Astrocyte (in vitro differentiated cells and primary cell): ENCODE measurements at regions not wholly inside any gene's neighbourhood (a gene's known extent, or its start where the extent isn't known, plus 50 kb on each side); places are given as distances from the start of the nearest gene placed in this dataset.
A peak's percentile ranks its signal among the peaks of the same experiment; 100 is the strongest.

Experiments used
- DNase-seq: peaks from one replicate; pipeline ENCODE4 v3.0.0-alpha.2; 2010; ENCODE audit warnings: low read depth
- FAIRE-seq: peaks from 2 replicates; lab custom pipeline; 2011; peaks lifted over from hg19 to GRCh38; lab: Jason Lieb, UNC
- H2AFZ ChIP-seq: 2 replicates; pipeline ENCODE4 v1.6.0; 2012; ENCODE audit warnings: low read depth, low read length, inconsistent platforms
- H3K27ac ChIP-seq: 2 replicates; pipeline ENCODE4 v1.5.1; 2011; ENCODE audit warnings: low read depth, low read length, inconsistent platforms
- H3K27me3 ChIP-seq: 2 replicates; pipeline ENCODE4 v1.6.0; 2011; ENCODE audit warnings: low read length, inconsistent platforms; ENCODE audit not compliant: insufficient read depth
- H3K36me3 ChIP-seq: 2 replicates; pipeline ENCODE4 v1.5.1; 2011; ENCODE audit warnings: low read length, inconsistent platforms; ENCODE audit not compliant: insufficient read depth
- H3K4me1 ChIP-seq: 2 replicates; pipeline ENCODE4 v1.5.1; 2011; ENCODE audit warnings: low read length, inconsistent platforms; ENCODE audit not compliant: insufficient read depth
- H3K4me2 ChIP-seq: 2 replicates; pipeline ENCODE4 v1.6.0; 2012; ENCODE audit warnings: low read length, inconsistent platforms
- H3K4me3 ChIP-seq: 2 replicates; pipeline ENCODE4 v1.5.1; 2011; ENCODE audit warnings: low read depth, mild to moderate bottlenecking, low read length, inconsistent platforms; ENCODE audit not compliant: insufficient read depth
- H3K79me2 ChIP-seq: 2 replicates; pipeline ENCODE4 v1.6.0; 2012; ENCODE audit warnings: mild to moderate bottlenecking, low read length, inconsistent platforms; ENCODE audit not compliant: insufficient read depth
- H3K9ac ChIP-seq: 2 replicates; pipeline ENCODE4 v1.6.0; 2012; ENCODE audit warnings: mild to moderate bottlenecking, low read length, inconsistent platforms
- H3K9me3 ChIP-seq: 2 replicates; pipeline ENCODE4 v1.5.1; 2012; ENCODE audit warnings: low read depth, mild to moderate bottlenecking, low read length, inconsistent platforms; ENCODE audit not compliant: insufficient read depth
- H4K20me1 ChIP-seq: 2 replicates; pipeline ENCODE4 v1.6.0; 2012; ENCODE audit warnings: low read length, inconsistent platforms; ENCODE audit not compliant: insufficient read depth
- H3K27ac Mint-ChIP-seq: one replicate; pipeline ENCODE4 v1.8.0; 2021; ENCODE audit warnings: mild to moderate bottlenecking, mixed read lengths; ENCODE audit not compliant: unreplicated experiment
- H3K27me3 Mint-ChIP-seq: one replicate; pipeline ENCODE4 v1.8.0; 2021; ENCODE audit warnings: low read depth, mixed read lengths; ENCODE audit not compliant: unreplicated experiment
- H3K36me3 Mint-ChIP-seq: one replicate; pipeline ENCODE4 v1.8.0; 2021; ENCODE audit warnings: low read depth, mixed read lengths; ENCODE audit not compliant: unreplicated experiment
- H3K4me1 Mint-ChIP-seq: one replicate; pipeline ENCODE4 v1.8.0; 2021; ENCODE audit warnings: low read depth, mixed read lengths; ENCODE audit not compliant: unreplicated experiment
- H3K4me3 Mint-ChIP-seq: one replicate; pipeline ENCODE4 v1.8.0; 2021; ENCODE audit warnings: mild to moderate bottlenecking, moderate library complexity, mixed read lengths; ENCODE audit not compliant: unreplicated experiment
- H3K9me3 Mint-ChIP-seq: one replicate; pipeline ENCODE4 v1.8.0; 2021; ENCODE audit warnings: mild to moderate bottlenecking, mixed read lengths; ENCODE audit not compliant: unreplicated experiment
- EZH2 ChIP-seq: IDR thresholded peaks from 2 replicates; pipeline ENCODE4 v1.6.1; 2012; ENCODE audit warnings: mild to moderate bottlenecking, low read length, inconsistent platforms; ENCODE audit not compliant: insufficient read depth
- TF ChIP-seq, protein P1 (sequence below): IDR thresholded peaks from 2 replicates; pipeline ENCODE4 v1.5.1; 2011; ENCODE audit warnings: low read depth, mild to moderate bottlenecking, inconsistent platforms, low read length, moderate library complexity; ENCODE audit not compliant: insufficient read depth

DNA sequence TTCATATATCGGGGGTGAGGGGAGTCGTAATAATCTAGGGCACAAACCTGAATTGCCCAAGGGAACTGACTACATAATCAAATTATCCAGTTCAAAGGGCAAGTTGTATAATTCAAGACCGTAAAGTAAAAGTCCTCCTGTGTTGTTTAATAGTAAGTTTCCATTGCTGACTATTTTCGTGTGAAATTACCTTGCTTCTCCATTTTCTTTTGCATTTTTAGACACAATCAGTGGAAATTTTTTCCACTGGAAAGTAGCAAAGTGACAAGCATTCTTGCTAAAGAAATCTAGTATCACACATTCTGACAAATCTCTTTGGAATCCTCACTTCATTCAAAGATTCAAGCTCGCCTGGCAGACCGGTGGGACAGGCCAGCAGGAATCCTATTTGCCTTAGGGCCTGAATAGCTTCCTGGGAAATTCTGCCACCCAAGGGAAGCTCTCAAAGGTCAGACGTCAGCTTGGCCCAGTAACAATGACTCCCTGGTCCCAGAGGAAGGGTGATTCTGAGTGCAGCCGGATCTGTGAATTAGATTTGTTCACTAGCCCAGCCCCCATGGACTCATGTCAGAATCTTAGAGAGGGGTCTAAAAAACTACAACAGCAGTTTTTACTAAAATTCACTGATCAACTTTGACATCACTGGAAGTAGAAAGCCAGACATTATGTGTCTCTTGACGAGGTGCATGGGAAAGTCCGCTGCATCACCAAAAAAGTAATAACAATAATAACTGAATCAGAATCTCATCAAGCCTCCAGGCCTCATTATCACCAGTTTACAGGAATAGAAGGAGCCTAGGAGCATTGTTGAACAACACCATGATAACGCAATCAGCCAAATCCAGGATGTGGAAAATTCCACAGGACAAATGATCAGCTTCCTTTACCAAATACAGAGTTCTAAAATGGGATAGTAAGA is 161.0 kb downstream of the SKIDA1 start:
- Mint-ChIP-seq H3K9me3 (peaks cover 2% of the 10 kb centered on the region), H3K4me1 (peaks cover 41% of the 10 kb centered on the region), H3K27me3 (no peaks in the 10 kb centered on the region), H3K27ac (peak overlapping the region; percentile 98), H3K36me3 (peaks cover 2% of the 10 kb centered on the region), H3K4me3 (peak overlapping the region; percentile 41)
- Histone ChIP-seq H2AFZ (peak overlapping the region; percentile 44), H3K36me3 (no peaks in the 10 kb centered on the region), H3K79me2 (no peaks in the 10 kb centered on the region), H3K9me3 (no peaks in the 10 kb centered on the region), H3K4me1 (peaks cover 24% of the 10 kb centered on the region), H3K27me3 (no peaks in the 10 kb centered on the region), H3K9ac (peak overlapping the region; percentile 57), H3K4me3 (no peak overlapping the region), H4K20me1 (no peaks in the 10 kb centered on the region), H3K4me2 (peak overlapping the region; percentile 69), H3K27ac (peak overlapping the region; percentile 90)
- FAIRE-seq (peak; percentile 73), DNase-seq (peak; percentile 77)
- TF ChIP-seq EZH2 = no peak
- TF ChIP-seq, protein P1, sequence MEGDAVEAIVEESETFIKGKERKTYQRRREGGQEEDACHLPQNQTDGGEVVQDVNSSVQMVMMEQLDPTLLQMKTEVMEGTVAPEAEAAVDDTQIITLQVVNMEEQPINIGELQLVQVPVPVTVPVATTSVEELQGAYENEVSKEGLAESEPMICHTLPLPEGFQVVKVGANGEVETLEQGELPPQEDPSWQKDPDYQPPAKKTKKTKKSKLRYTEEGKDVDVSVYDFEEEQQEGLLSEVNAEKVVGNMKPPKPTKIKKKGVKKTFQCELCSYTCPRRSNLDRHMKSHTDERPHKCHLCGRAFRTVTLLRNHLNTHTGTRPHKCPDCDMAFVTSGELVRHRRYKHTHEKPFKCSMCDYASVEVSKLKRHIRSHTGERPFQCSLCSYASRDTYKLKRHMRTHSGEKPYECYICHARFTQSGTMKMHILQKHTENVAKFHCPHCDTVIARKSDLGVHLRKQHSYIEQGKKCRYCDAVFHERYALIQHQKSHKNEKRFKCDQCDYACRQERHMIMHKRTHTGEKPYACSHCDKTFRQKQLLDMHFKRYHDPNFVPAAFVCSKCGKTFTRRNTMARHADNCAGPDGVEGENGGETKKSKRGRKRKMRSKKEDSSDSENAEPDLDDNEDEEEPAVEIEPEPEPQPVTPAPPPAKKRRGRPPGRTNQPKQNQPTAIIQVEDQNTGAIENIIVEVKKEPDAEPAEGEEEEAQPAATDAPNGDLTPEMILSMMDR = no peak

DNA sequence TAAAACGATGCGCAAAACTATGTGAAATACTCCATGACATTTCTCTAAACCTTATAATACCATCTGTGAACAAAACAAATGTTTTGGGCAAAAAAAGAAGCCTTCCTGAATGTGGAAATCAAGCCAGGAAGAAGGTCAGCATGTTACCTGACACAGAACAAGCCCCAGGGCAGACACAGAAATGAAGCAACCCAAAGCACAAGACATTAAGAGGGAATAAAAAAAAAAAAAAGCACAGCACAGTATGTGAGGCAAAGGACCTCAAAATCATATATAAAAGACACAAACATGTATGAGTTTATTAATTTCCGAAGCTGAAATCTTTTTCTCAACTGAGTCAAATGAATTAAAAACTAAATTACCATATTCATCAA is 161.8 kb downstream of the SKIDA1 start:
- no peaks in the 10 kb centered on the region for H3K27me3 ChIP-seq
- H3K4me1 ChIP-seq = peaks cover 24% of the 10 kb centered on the region
- TF ChIP-seq EZH2 = no peak
- TF ChIP-seq, protein P1 = no peak
- H3K36me3 Mint-ChIP-seq = peaks cover 2% of the 10 kb centered on the region
- H3K36me3 ChIP-seq = no peaks in the 10 kb centered on the region
- no peak overlapping the region for H3K4me3 Mint-ChIP-seq
- H3K9ac ChIP-seq = peak overlapping the region; percentile 57
- no peak for DNase-seq
- H4K20me1 ChIP-seq = no peaks in the 10 kb centered on the region
- H3K4me3 ChIP-seq = no peak overlapping the region
- H3K4me1 Mint-ChIP-seq = peaks cover 34% of the 10 kb centered on the region
- H2AFZ ChIP-seq = no peak overlapping the region
- no peaks in the 10 kb centered on the region for H3K9me3 ChIP-seq
- peak overlapping the region; percentile 90 for H3K27ac ChIP-seq
- no peaks in the 10 kb centered on the region for H3K27me3 Mint-ChIP-seq
- peak overlapping the region; percentile 69 for H3K4me2 ChIP-seq
- H3K27ac Mint-ChIP-seq = peak overlapping the region; percentile 98
- H3K79me2 ChIP-seq = no peaks in the 10 kb centered on the region
- peaks cover 2% of the 10 kb centered on the region for H3K9me3 Mint-ChIP-seq
- FAIRE-seq = no peak
